GM23338 (cell line): ENCODE measurements at regions not wholly inside any gene's neighbourhood (a gene's known extent, or its start where the extent isn't known, plus 50 kb on each side); places are given as distances from the start of the nearest gene placed in this dataset.

Experiments
- ATAC-seq: fragments of 200-7000 bp; cut with Tn5 transposase; 3 replicates; pipeline ENCODE4 v1.9.1; 2020
- DNase-seq: peaks from one replicate; pipeline ENCODE4 v3.0.0-alpha.2; 2015; ENCODE audit warnings: low spot score
- H2AFZ ChIP-seq: fragments of 200-600 bp; sonication (generic); 2 replicates; pipeline ENCODE4 v1.8.0; 2016; ENCODE audit warnings: antibody characterized with exemption, mild to moderate bottlenecking, moderate library complexity
- H3F3A ChIP-seq: fragments of 200-600 bp; sonication (generic); replicated peaks from 2 replicates; pipeline ENCODE4 v1.8.0; 2017; ENCODE audit warnings: antibody characterized with exemption, mixed run types, low read depth
- H3K27ac ChIP-seq: fragments of 200-600 bp; sonication (generic); 2 replicates; pipeline ENCODE4 v1.6.1; 2016; ENCODE audit warnings: low read depth
- H3K27me3 ChIP-seq: fragments of 200-600 bp; sonication (generic); 2 replicates; pipeline ENCODE4 v1.8.0; 2016; ENCODE audit warnings: mild to moderate bottlenecking, mixed run types, moderate library complexity; ENCODE audit not compliant: insufficient read depth
- H3K36me3 ChIP-seq: fragments of 200-600 bp; sonication (generic); 2 replicates; pipeline ENCODE4 v1.8.0; 2016; ENCODE audit warnings: mild to moderate bottlenecking; ENCODE audit not compliant: insufficient read depth
- H3K4me1 ChIP-seq: fragments of 200-600 bp; sonication (generic); 2 replicates; pipeline ENCODE4 v1.8.0; 2016; ENCODE audit warnings: mild to moderate bottlenecking, moderate library complexity; ENCODE audit not compliant: insufficient read depth
- H3K4me2 ChIP-seq: fragments of 200-600 bp; sonication (generic); 2 replicates; pipeline ENCODE4 v1.7.1; 2017; ENCODE audit warnings: mixed run types
- H3K4me3 ChIP-seq: fragments of 200-600 bp; sonication (generic); 2 replicates; pipeline ENCODE4 v1.6.1; 2016; ENCODE audit warnings: mixed run types
- H3K79me2 ChIP-seq: fragments of 200-600 bp; sonication (generic); replicated peaks from 2 replicates; pipeline ENCODE4 v1.8.0; 2017; ENCODE audit warnings: mild to moderate bottlenecking; ENCODE audit not compliant: insufficient read depth
- H3K9me2 ChIP-seq: fragments of 200-600 bp; sonication (generic); 2 replicates; pipeline ENCODE4 v1.8.0; 2017; ENCODE audit not compliant: insufficient read depth
- H4K20me1 ChIP-seq: fragments of 200-600 bp; sonication (generic); replicated peaks from 2 replicates; pipeline ENCODE4 v1.8.0; 2017; ENCODE audit warnings: mild to moderate bottlenecking; ENCODE audit not compliant: insufficient read depth
- H3K27ac Mint-ChIP-seq: 2 replicates; pipeline ENCODE4 v1.8.0; 2020; ENCODE audit warnings: inconsistent platforms, mild to moderate bottlenecking, moderate library complexity, mixed read lengths
- H3K27me3 Mint-ChIP-seq: 3 replicates; pipeline ENCODE4 v1.8.0; 2022; ENCODE audit warnings: low read depth, mild to moderate bottlenecking, moderate library complexity, mixed read lengths, inconsistent platforms; ENCODE audit not compliant: insufficient read depth, poor library complexity
- H3K36me3 Mint-ChIP-seq: 3 replicates; pipeline ENCODE4 v1.8.0; 2021; ENCODE audit warnings: low read depth, mild to moderate bottlenecking, inconsistent platforms, moderate library complexity, mixed read lengths
- H3K4me1 Mint-ChIP-seq: 3 replicates; pipeline ENCODE4 v1.8.0; 2020; ENCODE audit warnings: mild to moderate bottlenecking, inconsistent platforms, mixed read lengths
- H3K4me3 Mint-ChIP-seq: 3 replicates; pipeline ENCODE4 v1.8.0; 2021; ENCODE audit warnings: moderate library complexity, mild to moderate bottlenecking, inconsistent platforms, mixed read lengths
- H3K9me3 Mint-ChIP-seq: 3 replicates; pipeline ENCODE4 v1.8.0; 2020; ENCODE audit warnings: moderate library complexity, mild to moderate bottlenecking, inconsistent platforms, mixed read lengths
- CREB1 ChIP-seq: fragments of 250-450 bp; sonication (Bioruptor Pico); IDR thresholded peaks from 2 replicates; pipeline ENCODE4 v1.5.0; 2020; ENCODE audit warnings: low read depth, mild to moderate bottlenecking, moderate library complexity
- EZH2 ChIP-seq: fragments of 200-600 bp; sonication (generic); IDR thresholded peaks from one replicate; pipeline ENCODE4 v1.8.0; 2017; ENCODE audit warnings: antibody characterized with exemption, mild to moderate bottlenecking, low read depth; ENCODE audit not compliant: unreplicated experiment
- NANOG ChIP-seq: IDR thresholded peaks from 2 replicates; pipeline ENCODE4 v1.6.1; 2016; ENCODE audit warnings: antibody characterized with exemption, borderline replicate concordance
- POLR2AphosphoS5 ChIP-seq: IDR thresholded peaks from 2 replicates; pipeline ENCODE4 v1.6.1; 2016; ENCODE audit warnings: antibody characterized with exemption, low read depth
- STAT1 ChIP-seq: IDR thresholded peaks from one replicate; pipeline ENCODE4 v1.6.1; 2016; ENCODE audit warnings: antibody characterized with exemption; ENCODE audit not compliant: unreplicated experiment
- ZNF114 ChIP-seq: fragments of 250-450 bp; sonication (Bioruptor Pico); IDR thresholded peaks from 2 replicates; pipeline ENCODE4 v1.5.0; 2020; ENCODE audit warnings: mild to moderate bottlenecking, moderate library complexity
- TF ChIP-seq, protein P1 (sequence below), 2 experiments: fragments of 200-600 bp in 1 of 2; sonication (generic) in 1 of 2; conservative IDR thresholded peaks; 2 replicates each; pipeline versions ENCODE4 v1.5.1 to v1.6.1; 2016 to 2017; ENCODE audit warnings: antibody characterized with exemption in 2 of 2, low read depth in 2 of 2, mild to moderate bottlenecking in 2 of 2, moderate library complexity in 1 of 2
- TF ChIP-seq, protein P2 (sequence below): IDR thresholded peaks from one replicate; pipeline ENCODE4 v1.6.1; 2018; ENCODE audit warnings: antibody characterized with exemption; ENCODE audit not compliant: unreplicated experiment

DNA sequence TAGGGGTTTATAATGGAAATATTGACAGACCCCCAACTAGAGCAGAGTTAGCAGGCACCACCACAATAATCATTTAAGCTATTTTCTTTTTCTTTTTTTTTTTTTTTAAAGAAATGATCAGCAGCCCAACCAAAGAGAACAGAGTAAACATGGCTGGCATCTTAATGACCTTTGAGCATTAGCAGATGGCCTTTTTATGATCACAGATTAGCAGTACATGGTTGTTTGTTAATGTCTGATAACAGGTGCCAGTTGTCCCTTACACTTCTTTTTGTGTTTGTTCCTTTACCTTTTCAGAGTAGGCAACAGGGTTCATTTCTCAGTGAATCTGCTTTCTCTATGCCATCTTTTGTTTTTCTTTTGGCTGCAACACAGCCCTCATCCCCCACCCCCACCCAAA is 747.0 kb downstream of the BCL11A start:
- H3K4me2 ChIP-seq, result no peak overlapping the region
- H3K9me3 Mint-ChIP-seq, result peaks cover 3% of the 10 kb centered on the region; the same call in 1 of the 3 replicates
- peaks cover 1% of the 10 kb centered on the region for H3K27me3 Mint-ChIP-seq
- no peak overlapping the region for H3K4me3 Mint-ChIP-seq
- H3K36me3 Mint-ChIP-seq, result no peaks in the 10 kb centered on the region
- ATAC-seq, result no peak
- H3K4me3 ChIP-seq, result no peak overlapping the region
- no peaks in the 10 kb centered on the region for H3K27me3 ChIP-seq
- no peak overlapping the region for H3K27ac ChIP-seq
- no peaks in the 10 kb centered on the region for H3K79me2 ChIP-seq
- no peaks in the 10 kb centered on the region for H4K20me1 ChIP-seq
- TF ChIP-seq, protein P1, sequence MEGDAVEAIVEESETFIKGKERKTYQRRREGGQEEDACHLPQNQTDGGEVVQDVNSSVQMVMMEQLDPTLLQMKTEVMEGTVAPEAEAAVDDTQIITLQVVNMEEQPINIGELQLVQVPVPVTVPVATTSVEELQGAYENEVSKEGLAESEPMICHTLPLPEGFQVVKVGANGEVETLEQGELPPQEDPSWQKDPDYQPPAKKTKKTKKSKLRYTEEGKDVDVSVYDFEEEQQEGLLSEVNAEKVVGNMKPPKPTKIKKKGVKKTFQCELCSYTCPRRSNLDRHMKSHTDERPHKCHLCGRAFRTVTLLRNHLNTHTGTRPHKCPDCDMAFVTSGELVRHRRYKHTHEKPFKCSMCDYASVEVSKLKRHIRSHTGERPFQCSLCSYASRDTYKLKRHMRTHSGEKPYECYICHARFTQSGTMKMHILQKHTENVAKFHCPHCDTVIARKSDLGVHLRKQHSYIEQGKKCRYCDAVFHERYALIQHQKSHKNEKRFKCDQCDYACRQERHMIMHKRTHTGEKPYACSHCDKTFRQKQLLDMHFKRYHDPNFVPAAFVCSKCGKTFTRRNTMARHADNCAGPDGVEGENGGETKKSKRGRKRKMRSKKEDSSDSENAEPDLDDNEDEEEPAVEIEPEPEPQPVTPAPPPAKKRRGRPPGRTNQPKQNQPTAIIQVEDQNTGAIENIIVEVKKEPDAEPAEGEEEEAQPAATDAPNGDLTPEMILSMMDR (conservative IDR thresholded peaks at IDR 0.05; ENCODE audit: low read depth in 2 of 2), result no peak
- no peak for TF ChIP-seq ZNF114 (CRISPR knock-in tag)
- TF ChIP-seq NANOG, result no peak
- TF ChIP-seq, protein P2, sequence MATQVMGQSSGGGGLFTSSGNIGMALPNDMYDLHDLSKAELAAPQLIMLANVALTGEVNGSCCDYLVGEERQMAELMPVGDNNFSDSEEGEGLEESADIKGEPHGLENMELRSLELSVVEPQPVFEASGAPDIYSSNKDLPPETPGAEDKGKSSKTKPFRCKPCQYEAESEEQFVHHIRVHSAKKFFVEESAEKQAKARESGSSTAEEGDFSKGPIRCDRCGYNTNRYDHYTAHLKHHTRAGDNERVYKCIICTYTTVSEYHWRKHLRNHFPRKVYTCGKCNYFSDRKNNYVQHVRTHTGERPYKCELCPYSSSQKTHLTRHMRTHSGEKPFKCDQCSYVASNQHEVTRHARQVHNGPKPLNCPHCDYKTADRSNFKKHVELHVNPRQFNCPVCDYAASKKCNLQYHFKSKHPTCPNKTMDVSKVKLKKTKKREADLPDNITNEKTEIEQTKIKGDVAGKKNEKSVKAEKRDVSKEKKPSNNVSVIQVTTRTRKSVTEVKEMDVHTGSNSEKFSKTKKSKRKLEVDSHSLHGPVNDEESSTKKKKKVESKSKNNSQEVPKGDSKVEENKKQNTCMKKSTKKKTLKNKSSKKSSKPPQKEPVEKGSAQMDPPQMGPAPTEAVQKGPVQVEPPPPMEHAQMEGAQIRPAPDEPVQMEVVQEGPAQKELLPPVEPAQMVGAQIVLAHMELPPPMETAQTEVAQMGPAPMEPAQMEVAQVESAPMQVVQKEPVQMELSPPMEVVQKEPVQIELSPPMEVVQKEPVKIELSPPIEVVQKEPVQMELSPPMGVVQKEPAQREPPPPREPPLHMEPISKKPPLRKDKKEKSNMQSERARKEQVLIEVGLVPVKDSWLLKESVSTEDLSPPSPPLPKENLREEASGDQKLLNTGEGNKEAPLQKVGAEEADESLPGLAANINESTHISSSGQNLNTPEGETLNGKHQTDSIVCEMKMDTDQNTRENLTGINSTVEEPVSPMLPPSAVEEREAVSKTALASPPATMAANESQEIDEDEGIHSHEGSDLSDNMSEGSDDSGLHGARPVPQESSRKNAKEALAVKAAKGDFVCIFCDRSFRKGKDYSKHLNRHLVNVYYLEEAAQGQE, result no peak
- H2AFZ ChIP-seq, result no peak overlapping the region
- H3F3A ChIP-seq, result no peaks in the 10 kb centered on the region
- H3K36me3 ChIP-seq, result no peaks in the 10 kb centered on the region
- peaks cover 6% of the 10 kb centered on the region; the same call in 1 of the 2 replicates for H3K9me2 ChIP-seq
- H3K27ac Mint-ChIP-seq, result no peak overlapping the region
- H3K4me1 Mint-ChIP-seq, result peaks cover 2% of the 10 kb centered on the region; the same call in 1 of the 3 replicates
- H3K4me1 ChIP-seq, result no peaks in the 10 kb centered on the region
- no peak for DNase-seq

DNA sequence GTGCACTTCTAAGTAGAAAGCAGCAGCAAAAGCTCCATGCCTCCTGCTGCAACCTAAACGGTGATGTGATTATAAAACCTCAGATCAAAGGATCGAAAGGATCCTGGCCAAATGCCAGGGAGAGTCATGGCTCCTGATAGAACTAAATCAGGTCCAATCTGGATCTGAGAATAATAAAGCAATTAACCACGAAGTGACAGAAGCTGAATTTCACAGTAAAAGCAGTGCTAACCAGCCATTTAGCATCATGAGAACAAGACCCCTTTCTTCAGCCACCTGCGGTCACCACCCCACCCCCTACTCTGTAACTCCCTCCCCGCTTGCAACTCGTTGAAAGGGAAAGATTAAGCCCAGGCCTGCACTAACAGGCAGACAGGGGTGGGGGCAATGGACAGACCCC is 748.7 kb downstream of the BCL11A start:
- no peak overlapping the region for H3K4me3 ChIP-seq
- H3F3A ChIP-seq, result no peaks in the 10 kb centered on the region
- H3K27me3 Mint-ChIP-seq, result peaks cover 1% of the 10 kb centered on the region
- H3K79me2 ChIP-seq, result no peaks in the 10 kb centered on the region
- peaks cover 3% of the 10 kb centered on the region; the same call in 1 of the 3 replicates for H3K9me3 Mint-ChIP-seq
- peaks cover 2% of the 10 kb centered on the region; the same call in 1 of the 3 replicates for H3K4me1 Mint-ChIP-seq
- ATAC-seq (no peak), DNase-seq (no peak)
- no peak overlapping the region for H3K27ac Mint-ChIP-seq
- H3K27ac ChIP-seq, result no peak overlapping the region
- H4K20me1 ChIP-seq, result no peaks in the 10 kb centered on the region
- no peak overlapping the region for H2AFZ ChIP-seq
- H3K36me3 ChIP-seq, result no peaks in the 10 kb centered on the region
- H3K36me3 Mint-ChIP-seq, result no peaks in the 10 kb centered on the region
- no peaks in the 10 kb centered on the region for H3K27me3 ChIP-seq
- H3K4me1 ChIP-seq, result no peaks in the 10 kb centered on the region
- H3K9me2 ChIP-seq, result peaks cover 6% of the 10 kb centered on the region; the same call in 1 of the 2 replicates
- no peak overlapping the region for H3K4me2 ChIP-seq
- H3K4me3 Mint-ChIP-seq, result no peak overlapping the region
- TF ChIP-seq CREB1 (no peak), ZNF114 (CRISPR knock-in tag) (no peak), EZH2 (no peak), POLR2AphosphoS5 (no peak), STAT1 (no peak)
- TF ChIP-seq, protein P2, result no peak
- TF ChIP-seq, protein P1 (conservative IDR thresholded peaks at IDR 0.05; ENCODE audit: low read depth in 2 of 2), result no peak
